Thoracic aorta (tissue), 2 donors: ENCODE measurements at regions not wholly inside any gene's neighbourhood (a gene's known extent, or its start where the extent isn't known, plus 50 kb on each side); places are given as distances from the start of the nearest gene placed in this dataset.

Experiments used
- ATAC-seq: fragments of 150-250 bp; one replicate; pipeline ENCODE4 v1.8.0; 2017; ENCODE audit warnings: low read depth; ENCODE audit not compliant: insufficient number of reproducible peaks, low FRiP score
- DNase-seq: peaks from one replicate; pipeline ENCODE4 v3.0.0-alpha.2; 2020; ENCODE audit warnings: low spot score
- H3K27ac ChIP-seq, 2 donors: fragments of 200-600 bp; sonication (generic); 1 replicate in 1 of 2; 2 replicates in 1 of 2; pipeline ENCODE4 v1.5.1; 2016; ENCODE audit warnings: mild to moderate bottlenecking in 2 of 2, moderate library complexity in 2 of 2
- H3K27me3 ChIP-seq: fragments of 200-600 bp; sonication (generic); replicated peaks from 2 replicates; pipeline ENCODE4 v1.6.0; 2016; ENCODE audit warnings: mild to moderate bottlenecking; ENCODE audit not compliant: insufficient read depth
- H3K36me3 ChIP-seq: fragments of 200-600 bp; sonication (generic); one replicate; pipeline ENCODE4 v1.5.1; 2016
- H3K4me1 ChIP-seq, 2 donors: fragments of 200-600 bp; sonication (generic); 1 replicate in 1 of 2; 2 replicates in 1 of 2; pipeline versions ENCODE4 v1.5.1 to v1.6.0; 2016; ENCODE audit warnings: low read depth in 2 of 2, mild to moderate bottlenecking in 1 of 2; ENCODE audit not compliant: control insufficient read depth in 1 of 2
- H3K4me3 ChIP-seq: fragments of 200-600 bp; sonication (generic); 2 replicates; pipeline ENCODE4 v1.5.1; 2016; ENCODE audit warnings: mild to moderate bottlenecking
- H3K9me3 ChIP-seq: fragments of 200-600 bp; sonication (generic); 2 replicates; pipeline ENCODE4 v1.5.1; 2016
- TF ChIP-seq, protein P1 (sequence below): fragments of 200-600 bp; sonication (generic); IDR thresholded peaks from one replicate; pipeline ENCODE4 v1.5.1; 2019; ENCODE audit warnings: antibody characterized with exemption

DNA sequence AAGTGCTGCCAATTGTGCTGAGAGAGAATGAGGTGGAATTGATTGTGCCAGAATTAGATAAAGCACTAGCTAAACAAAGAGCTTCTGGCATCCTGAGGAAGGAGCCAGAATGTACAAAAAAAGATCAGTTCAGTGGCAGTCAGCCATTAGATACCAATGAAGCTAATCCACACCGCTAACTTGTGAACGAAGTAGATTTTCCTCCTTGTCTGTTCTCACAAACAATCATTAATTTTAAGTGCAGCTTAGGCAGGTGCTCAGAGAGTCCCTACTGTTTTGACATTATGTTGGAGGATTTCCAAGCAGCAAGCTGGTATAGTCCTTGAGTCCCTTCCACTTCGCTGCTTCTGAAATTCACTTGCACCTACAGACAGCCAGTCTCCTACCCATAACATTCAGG lies 617.4 kb downstream of the CENPC start:
- Histone ChIP-seq H3K9me3 (no peaks in the 10 kb centered on the region), H3K4me1 (no peaks in the 10 kb centered on the region), H3K27ac (no peak overlapping the region), H3K36me3 (no peaks in the 10 kb centered on the region), H3K4me3 (no peak overlapping the region), H3K27me3 (no peaks in the 10 kb centered on the region)
- TF ChIP-seq, protein P1, sequence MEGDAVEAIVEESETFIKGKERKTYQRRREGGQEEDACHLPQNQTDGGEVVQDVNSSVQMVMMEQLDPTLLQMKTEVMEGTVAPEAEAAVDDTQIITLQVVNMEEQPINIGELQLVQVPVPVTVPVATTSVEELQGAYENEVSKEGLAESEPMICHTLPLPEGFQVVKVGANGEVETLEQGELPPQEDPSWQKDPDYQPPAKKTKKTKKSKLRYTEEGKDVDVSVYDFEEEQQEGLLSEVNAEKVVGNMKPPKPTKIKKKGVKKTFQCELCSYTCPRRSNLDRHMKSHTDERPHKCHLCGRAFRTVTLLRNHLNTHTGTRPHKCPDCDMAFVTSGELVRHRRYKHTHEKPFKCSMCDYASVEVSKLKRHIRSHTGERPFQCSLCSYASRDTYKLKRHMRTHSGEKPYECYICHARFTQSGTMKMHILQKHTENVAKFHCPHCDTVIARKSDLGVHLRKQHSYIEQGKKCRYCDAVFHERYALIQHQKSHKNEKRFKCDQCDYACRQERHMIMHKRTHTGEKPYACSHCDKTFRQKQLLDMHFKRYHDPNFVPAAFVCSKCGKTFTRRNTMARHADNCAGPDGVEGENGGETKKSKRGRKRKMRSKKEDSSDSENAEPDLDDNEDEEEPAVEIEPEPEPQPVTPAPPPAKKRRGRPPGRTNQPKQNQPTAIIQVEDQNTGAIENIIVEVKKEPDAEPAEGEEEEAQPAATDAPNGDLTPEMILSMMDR, result no peak
- ATAC-seq (no peak), DNase-seq (no peak)

DNA sequence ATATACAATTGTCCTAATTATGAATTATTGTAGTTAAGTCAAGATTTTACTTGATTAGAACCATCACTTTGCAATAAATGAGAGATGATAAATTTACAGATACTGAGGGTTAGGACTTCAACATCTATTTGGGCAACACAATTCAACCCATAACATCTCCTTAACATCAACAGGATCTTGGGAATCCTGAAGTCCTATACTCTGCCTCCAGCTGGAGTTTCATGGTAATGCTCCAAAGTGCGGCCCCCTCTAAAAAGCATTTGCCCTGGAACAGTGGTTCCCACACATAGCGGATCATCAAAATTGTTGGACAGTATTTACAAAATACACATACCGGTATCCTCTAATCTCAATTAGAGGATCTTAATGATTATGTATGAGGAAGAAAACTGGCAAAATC lies 618.6 kb downstream of the CENPC start:
- Histone ChIP-seq H3K4me1 (no peaks in the 10 kb centered on the region), H3K27ac (no peak overlapping the region), H3K9me3 (no peaks in the 10 kb centered on the region), H3K4me3 (no peak overlapping the region), H3K36me3 (no peaks in the 10 kb centered on the region), H3K27me3 (no peaks in the 10 kb centered on the region)
- ATAC-seq (no peak), DNase-seq (no peak)
- TF ChIP-seq, protein P1, result no peak

DNA sequence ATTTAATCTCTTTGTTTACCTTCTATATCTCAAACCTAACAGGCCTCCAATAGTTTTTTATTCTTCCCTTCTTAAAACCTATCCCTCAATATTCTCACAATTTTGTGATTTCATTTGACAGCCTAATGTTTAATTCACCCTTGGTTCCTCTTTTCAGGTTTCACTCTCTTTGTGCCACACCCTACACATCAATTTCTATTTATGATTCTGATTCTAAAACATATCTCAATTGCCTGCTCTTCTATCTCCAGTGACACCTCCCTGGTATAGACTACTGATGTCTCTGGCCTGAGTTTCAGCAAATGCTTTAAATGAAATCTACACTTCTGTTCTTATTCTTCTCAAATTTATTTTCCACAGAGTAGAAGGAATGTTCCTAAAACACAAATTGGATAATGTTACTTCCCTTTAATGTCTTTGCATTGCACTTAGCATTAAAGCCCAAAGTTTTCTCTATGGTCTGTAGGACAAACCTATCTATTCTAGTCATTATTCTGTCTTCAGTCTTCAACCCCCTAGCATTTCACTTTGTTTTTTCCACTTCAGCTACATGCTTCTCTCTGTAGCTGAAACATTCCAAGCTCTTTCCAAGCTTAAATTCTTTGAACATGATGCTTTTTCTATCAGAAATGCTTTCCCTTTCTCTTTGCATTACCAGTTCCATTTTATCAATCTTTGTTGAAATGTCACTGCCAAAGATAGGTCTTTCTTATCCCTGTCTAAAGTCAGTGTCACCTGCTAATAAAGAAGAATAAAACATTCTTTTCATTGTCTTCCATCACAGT lies 622.0 kb downstream of the CENPC start:
- Histone ChIP-seq H3K9me3 (no peaks in the 10 kb centered on the region), H3K27me3 (no peaks in the 10 kb centered on the region), H3K4me3 (no peak overlapping the region), H3K36me3 (no peaks in the 10 kb centered on the region), H3K27ac (no peak overlapping the region), H3K4me1 (no peaks in the 10 kb centered on the region)
- ATAC-seq, result no peak
- DNase-seq, result no peak
- TF ChIP-seq, protein P1, result no peak

DNA sequence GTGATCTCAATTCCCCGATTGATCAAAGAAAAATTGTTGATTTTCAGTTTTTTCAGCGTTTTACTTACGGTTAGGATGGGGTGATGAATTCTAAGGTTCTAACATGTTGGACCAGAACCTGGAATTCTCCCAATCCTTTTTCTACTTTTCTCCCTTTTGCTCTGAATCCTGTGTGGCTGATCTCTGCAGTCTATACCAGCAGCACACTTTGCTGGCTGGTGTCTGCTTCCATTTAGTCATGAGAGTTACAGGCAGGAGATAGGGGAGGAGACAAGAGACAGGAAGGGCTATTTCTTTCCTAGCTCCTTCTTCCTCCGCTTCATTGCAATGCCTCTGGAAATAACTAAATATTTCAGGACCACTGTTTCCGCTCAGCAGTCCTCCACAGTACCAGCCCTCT lies 623.9 kb downstream of the CENPC start:
- H3K27me3 ChIP-seq, result no peaks in the 10 kb centered on the region
- no peaks in the 10 kb centered on the region for H3K9me3 ChIP-seq
- TF ChIP-seq, protein P1, result no peak
- ATAC-seq (no peak), DNase-seq (no peak)
- no peak overlapping the region for H3K4me3 ChIP-seq
- no peak overlapping the region for H3K27ac ChIP-seq
- no peaks in the 10 kb centered on the region for H3K36me3 ChIP-seq
- no peaks in the 10 kb centered on the region for H3K4me1 ChIP-seq

DNA sequence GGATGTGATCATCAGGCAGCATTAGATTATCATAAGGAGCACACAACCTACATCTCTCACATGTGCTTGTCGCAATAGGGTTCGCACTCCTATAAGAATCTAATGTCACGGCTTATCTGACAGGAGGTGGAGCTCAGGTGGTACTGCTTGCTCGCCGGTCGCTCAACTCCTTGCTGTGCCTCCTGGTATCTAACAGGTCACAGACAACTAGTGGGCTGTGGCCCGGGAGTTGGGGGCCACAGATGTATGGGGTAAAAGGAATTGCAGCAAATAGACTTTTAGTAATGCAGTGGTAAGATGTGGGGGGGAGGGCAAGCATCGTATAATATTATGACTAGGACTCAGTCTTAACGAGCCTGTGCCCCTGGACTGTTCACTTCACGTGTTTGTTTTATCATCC lies 624.8 kb downstream of the CENPC start:
- Histone ChIP-seq H3K27ac (no peak overlapping the region), H3K4me3 (no peak overlapping the region)
- no peak for ATAC-seq

More for the DNA sequence above, 624.8 kb downstream of the CENPC start:
- Histone ChIP-seq H3K36me3 (no peaks in the 10 kb centered on the region), H3K27me3 (no peaks in the 10 kb centered on the region), H3K4me1 (no peaks in the 10 kb centered on the region), H3K9me3 (no peaks in the 10 kb centered on the region)
- DNase-seq, result no peak
- TF ChIP-seq, protein P1, result no peak
